Transverse colon (tissue), 3 donors: ENCODE measurements at regions not wholly inside any gene's neighbourhood (a gene's known extent, or its start where the extent isn't known, plus 50 kb on each side); places are given as distances from the start of the nearest gene placed in this dataset.

Source experiments
- POLR2A ChIP-seq: fragments of 450-650 bp; IDR thresholded peaks from one replicate; pipeline ENCODE4 v1.6.1; 2016; ENCODE audit warnings: antibody characterized with exemption, mild to moderate bottlenecking, moderate library complexity
- TF ChIP-seq, protein P1 (sequence below), 5 experiments: fragments of 200-600 bp in 3 of 5; fragments of 450-650 bp in 2 of 5; sonication (generic) in 3 of 5; IDR thresholded peaks; 1 replicate in 2 of 5; 2 replicates in 3 of 5; pipeline ENCODE4 v1.5.1; 2016 to 2017; ENCODE audit warnings: antibody characterized with exemption in 5 of 5, inconsistent platforms in 3 of 5, mild to moderate bottlenecking in 2 of 5, moderate library complexity in 1 of 5

- TF ChIP-seq, protein P1, sequence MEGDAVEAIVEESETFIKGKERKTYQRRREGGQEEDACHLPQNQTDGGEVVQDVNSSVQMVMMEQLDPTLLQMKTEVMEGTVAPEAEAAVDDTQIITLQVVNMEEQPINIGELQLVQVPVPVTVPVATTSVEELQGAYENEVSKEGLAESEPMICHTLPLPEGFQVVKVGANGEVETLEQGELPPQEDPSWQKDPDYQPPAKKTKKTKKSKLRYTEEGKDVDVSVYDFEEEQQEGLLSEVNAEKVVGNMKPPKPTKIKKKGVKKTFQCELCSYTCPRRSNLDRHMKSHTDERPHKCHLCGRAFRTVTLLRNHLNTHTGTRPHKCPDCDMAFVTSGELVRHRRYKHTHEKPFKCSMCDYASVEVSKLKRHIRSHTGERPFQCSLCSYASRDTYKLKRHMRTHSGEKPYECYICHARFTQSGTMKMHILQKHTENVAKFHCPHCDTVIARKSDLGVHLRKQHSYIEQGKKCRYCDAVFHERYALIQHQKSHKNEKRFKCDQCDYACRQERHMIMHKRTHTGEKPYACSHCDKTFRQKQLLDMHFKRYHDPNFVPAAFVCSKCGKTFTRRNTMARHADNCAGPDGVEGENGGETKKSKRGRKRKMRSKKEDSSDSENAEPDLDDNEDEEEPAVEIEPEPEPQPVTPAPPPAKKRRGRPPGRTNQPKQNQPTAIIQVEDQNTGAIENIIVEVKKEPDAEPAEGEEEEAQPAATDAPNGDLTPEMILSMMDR (IDR thresholded peaks at IDR 0.05) = no peak
- no peak for TF ChIP-seq POLR2A
These were observed 89.4 kb downstream of the PLXNA1 start for GRCh38 chr3:127072221-127072771.
